ENCODE measurements at regions not wholly inside any gene's neighbourhood (a gene's known extent, or its start where the extent isn't known, plus 50 kb on each side); places are given as distances from the start of the nearest gene placed in this dataset.

DNA sequence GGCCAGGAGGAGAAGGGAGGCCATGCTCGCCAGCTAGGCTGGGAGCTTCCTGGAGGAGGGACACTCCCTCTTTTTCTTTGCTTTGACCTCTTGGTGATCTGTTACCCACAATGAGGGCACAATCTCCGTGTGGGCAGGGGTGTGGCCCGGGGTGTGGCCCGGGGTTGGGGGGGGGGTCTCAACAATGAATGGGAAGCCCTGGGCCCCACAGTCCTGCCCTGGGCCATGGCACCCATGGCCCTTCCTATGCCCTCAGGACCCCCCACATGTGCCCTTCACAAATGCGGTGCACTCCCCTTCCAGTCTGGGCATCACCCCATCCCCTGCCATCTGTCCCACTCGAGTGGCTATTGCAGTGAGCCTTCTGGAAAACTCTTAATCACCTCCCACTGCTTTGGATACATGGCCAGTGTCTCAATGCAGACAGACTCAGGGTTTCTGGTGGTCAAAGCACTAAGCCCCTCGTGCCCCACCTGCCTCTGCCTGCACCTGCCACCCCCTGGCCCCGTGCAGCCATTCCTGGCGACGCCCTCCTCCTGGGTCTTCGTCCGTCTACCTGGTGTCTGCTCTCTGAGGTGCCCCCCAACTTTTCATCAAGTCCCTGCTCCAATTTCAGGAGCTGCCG lies 611.3 kb downstream of the TBC1D22A start:
- H3K4me3 ChIP-seq = no peak overlapping the region
- DNase-seq (ENCODE audit: low spot score) = no peak
- H3K27ac ChIP-seq = no peak overlapping the region
- TF ChIP-seq, protein P1, sequence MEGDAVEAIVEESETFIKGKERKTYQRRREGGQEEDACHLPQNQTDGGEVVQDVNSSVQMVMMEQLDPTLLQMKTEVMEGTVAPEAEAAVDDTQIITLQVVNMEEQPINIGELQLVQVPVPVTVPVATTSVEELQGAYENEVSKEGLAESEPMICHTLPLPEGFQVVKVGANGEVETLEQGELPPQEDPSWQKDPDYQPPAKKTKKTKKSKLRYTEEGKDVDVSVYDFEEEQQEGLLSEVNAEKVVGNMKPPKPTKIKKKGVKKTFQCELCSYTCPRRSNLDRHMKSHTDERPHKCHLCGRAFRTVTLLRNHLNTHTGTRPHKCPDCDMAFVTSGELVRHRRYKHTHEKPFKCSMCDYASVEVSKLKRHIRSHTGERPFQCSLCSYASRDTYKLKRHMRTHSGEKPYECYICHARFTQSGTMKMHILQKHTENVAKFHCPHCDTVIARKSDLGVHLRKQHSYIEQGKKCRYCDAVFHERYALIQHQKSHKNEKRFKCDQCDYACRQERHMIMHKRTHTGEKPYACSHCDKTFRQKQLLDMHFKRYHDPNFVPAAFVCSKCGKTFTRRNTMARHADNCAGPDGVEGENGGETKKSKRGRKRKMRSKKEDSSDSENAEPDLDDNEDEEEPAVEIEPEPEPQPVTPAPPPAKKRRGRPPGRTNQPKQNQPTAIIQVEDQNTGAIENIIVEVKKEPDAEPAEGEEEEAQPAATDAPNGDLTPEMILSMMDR (IDR thresholded peaks at IDR 0.05) = no peak

DNA sequence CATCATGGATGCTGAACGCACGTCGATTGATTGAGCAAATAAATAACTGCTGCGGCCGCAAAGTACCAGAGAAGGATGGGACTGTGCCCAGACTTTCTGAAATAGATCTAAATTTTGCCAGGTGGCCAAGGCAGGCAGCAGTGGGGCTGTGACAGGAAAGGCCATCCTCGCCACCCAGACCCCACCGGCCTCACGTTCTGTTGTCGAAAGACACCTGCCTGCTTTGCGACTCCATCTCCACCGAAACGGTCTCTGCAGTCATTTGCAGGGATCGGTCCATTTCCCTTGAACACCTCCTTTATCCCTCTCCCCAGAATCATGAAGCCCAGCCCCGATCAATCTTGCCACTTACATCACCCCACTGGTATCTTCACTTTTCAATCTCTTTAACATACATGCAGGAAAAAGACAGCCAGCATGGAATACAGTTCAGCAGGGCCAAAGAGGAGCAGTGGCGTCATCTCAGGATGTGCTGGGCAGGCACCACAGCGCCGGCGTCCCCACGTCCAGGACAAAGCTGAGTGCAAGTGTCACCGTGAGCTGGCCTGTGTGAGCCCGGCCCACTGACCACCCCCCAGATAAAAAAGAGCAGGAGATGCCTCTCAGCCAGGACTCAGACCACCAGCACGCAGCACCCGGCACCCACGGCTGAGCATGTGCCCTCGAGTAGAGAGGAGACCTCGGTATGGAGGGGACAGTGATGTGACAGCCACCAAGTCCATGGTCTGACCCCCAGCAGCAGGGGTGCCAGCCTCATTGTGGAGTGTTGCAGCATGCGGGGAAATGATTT lies 610.3 kb downstream of the TBC1D22A start:
- TF ChIP-seq, protein P1 (IDR thresholded peaks at IDR 0.05) = no peak
- DNase-seq (ENCODE audit: low spot score) = no peak
- no peak overlapping the region for H3K4me3 ChIP-seq
- no peak overlapping the region for H3K27ac ChIP-seq

DNA sequence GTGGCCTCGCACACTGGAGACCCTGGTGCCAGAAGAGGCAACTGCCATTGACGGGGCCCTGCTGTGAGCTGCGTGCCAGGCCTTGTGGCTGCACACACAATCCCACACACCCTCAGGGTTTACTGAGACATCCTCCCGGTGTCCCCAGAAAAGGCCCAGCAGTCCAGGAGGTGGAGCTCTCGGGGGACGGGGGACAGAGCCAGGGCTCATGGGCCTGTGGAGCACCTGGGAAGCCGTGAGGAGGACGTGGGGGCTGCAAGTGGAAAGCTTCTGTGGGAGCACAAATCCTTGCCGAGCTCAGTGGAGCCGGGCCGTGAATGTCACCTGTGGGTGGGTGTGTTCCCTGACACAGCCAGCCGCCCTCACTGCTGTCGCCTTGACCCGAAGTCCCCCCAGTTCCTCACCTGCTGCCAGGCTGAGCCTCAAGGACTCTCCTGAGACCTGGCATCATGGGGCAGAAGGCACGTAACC lies 609.7 kb downstream of the TBC1D22A start:
- Histone ChIP-seq H3K4me3 (no peak overlapping the region), H3K27ac (no peak overlapping the region)
- TF ChIP-seq, protein P1 (IDR thresholded peaks at IDR 0.05) = no peak
- no peak for DNase-seq (ENCODE audit: low spot score)

DNA sequence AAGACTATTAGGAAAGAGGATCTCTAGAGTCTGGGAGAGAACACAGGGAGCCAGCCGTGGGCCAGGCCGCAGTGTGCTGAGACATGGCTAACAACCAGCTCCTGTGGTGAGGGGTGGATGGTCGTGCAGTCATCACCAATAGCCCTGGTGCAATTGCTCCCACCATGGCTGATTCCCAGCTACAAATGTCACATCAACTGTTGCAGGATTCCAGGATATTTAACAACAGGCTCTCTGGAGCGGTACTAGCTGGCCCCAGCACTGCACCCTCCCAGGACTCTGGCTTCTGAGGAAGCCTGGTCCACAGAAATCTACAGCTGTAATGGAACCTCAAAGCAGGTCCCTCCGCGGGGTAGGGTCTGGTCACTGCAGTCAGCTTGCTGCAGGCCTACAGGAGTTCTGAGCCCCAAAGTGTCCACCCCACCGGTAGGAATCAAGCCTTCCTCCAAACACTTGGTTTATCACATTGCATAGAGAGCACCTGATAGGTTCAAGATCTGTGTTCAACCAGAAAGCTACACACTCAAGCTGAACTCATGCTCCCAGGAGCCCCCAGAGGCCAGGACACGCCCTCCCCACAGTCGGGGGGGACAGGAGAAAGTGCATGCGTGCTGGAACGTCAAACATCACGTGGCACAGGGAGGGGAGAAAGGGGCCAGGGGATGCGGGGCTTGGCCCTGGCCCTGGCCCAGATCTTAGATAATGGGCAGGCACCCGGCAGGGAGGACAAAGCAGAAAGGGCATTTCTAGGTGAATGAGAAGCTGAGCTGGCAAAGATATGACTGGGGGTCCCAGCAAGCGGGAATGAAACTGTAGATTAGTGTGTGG lies 609.0 kb downstream of the TBC1D22A start:
- Histone ChIP-seq H3K27ac (no peak overlapping the region), H3K4me3 (no peak overlapping the region)
- DNase-seq (ENCODE audit: low spot score) = no peak
- TF ChIP-seq, protein P1 (IDR thresholded peaks at IDR 0.05) = no peak

DNA sequence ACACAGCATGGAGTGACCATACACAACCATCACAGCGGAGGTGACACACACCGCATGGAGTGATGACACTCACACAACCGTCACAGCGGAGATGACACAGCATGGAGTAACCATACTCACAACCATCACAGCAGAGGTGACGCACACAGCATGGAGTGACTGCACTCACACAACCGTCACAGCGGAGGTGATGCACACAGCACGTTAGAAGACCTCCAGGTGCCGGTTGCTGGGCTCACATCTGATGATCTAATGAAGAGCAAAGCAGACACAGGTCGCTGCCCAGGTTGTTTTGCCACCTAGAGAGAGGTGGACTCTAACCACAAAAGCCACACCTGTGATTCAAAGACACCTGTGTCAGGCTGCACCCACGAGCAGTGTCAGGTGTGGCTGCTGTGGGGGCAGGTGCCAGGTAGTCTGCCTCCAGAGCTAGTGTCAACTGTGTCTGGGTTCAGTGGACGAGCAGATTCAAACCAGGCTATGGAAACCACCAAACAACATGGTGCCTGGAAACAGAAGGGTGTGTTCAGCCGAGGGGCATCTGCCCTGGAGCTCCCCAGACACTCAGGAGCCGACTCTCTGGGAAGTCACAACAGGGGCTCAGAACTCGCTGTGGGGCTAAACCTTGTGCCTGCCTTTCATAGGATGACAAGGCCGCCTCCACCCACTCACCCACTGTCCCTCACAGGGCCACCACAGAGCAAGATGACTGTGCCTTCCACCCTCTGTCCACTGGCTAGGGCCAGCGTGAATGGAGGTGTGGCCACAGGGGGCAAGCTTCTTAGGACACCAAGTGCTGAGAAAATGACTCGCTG lies 608.2 kb downstream of the TBC1D22A start:
- no peak for DNase-seq (ENCODE audit: low spot score)
- no peak overlapping the region for H3K27ac ChIP-seq
- TF ChIP-seq, protein P1 (IDR thresholded peaks at IDR 0.05) = no peak
- H3K4me3 ChIP-seq = no peak overlapping the region

DNA sequence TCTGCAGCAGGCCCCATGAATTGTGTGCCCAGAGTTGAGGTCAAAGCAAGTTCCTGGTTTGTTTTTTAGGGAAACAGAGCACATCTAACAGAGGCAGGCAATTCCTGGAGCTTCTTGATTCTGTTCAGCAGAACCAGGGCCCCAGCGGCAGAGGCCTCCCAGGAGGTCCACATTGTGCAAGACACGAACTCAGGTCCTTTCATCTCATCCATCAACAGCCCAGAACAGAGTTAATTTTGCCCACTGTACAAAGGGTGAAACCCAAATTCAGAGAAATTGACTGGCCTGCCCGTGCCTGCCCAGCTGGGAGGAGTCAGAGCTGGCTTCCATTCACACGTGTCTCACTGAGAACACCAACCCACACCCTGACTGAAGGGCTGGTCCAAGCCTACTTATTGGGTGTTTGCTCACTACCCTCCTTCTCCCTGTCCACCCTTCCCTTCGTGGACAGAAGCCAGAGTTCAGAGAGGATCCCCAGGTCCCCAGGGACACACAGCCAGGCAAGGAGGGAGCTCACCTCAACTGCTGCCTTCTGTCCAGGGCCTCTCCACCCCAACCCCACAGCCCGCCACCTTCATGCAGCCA lies 607.1 kb downstream of the TBC1D22A start:
- no peak overlapping the region for H3K4me3 ChIP-seq
- TF ChIP-seq, protein P1 (IDR thresholded peaks at IDR 0.05) = no peak
- no peak overlapping the region for H3K27ac ChIP-seq
- DNase-seq (ENCODE audit: low spot score) = no peak
